CD14-positive monocyte (primary cell): ENCODE measurements at regions not wholly inside any gene's neighbourhood (a gene's known extent, or its start where the extent isn't known, plus 50 kb on each side); places are given as distances from the start of the nearest gene placed in this dataset.
A peak's percentile ranks its signal among the peaks of the same experiment; 100 is the strongest.

Experiments
- DNase-seq, 3 donors: peaks; one replicate each; pipeline ENCODE4 v3.0.0-alpha.2; 2011 to 2022
- H2AFZ ChIP-seq: 2 replicates; pipeline ENCODE4 v1.6.0; 2012; ENCODE audit warnings: mild to moderate bottlenecking, low read depth, low read length, inconsistent platforms; ENCODE audit not compliant: insufficient read depth, poor library complexity, severe bottlenecking
- H3K27ac ChIP-seq, 2 donors: 1 replicate in 1 of 2; 2 replicates in 1 of 2; pipeline ENCODE4 v1.5.1; 2012 to 2013; ENCODE audit warnings: low read length in 2 of 2, control low read depth in 1 of 2, inconsistent platforms in 1 of 2, low read depth in 1 of 2, mild to moderate bottlenecking in 1 of 2
- H3K27me3 ChIP-seq, 2 donors: one replicate each; pipeline versions ENCODE4 v1.6.0 to v1.6.1; 2011 to 2013; ENCODE audit warnings: low read length in 2 of 2; ENCODE audit not compliant: control insufficient read depth in 2 of 2, insufficient read depth in 2 of 2
- H3K36me3 ChIP-seq, 2 donors: replicated peaks in 1 of 2; 1 replicate in 1 of 2; 2 replicates in 1 of 2; pipeline versions ENCODE4 v1.5.1 to v1.6.1; 2012 to 2013; ENCODE audit warnings: low read length in 2 of 2, control low read depth in 1 of 2, inconsistent platforms in 1 of 2, mild to moderate bottlenecking in 1 of 2; ENCODE audit not compliant: insufficient read depth in 2 of 2, control insufficient read depth in 1 of 2
- H3K4me1 ChIP-seq, 2 donors: 1 replicate in 1 of 2; 2 replicates in 1 of 2; pipeline versions ENCODE4 v1.5.1 to v1.6.1; 2012 to 2013; ENCODE audit warnings: low read length in 2 of 2, control low read depth in 1 of 2, inconsistent platforms in 1 of 2, mild to moderate bottlenecking in 1 of 2, moderate library complexity in 1 of 2; ENCODE audit not compliant: insufficient read depth in 2 of 2, control insufficient read depth in 1 of 2
- H3K4me2 ChIP-seq: replicated peaks from 2 replicates; pipeline ENCODE3; 2012; ENCODE audit warnings: low read length, moderate library complexity, mild to moderate bottlenecking; ENCODE audit not compliant: poor library complexity, severe bottlenecking; ENCODE audit errors: extremely low read depth
- H3K4me3 ChIP-seq, 3 experiments: fragments of 200-600 bp in 1 of 3; sonication (generic) in 1 of 3; replicated peaks in 1 of 3; 1 replicate in 2 of 3; 2 replicates in 1 of 3; pipeline ENCODE4 v1.5.1; 2011 to 2013; ENCODE audit warnings: low read length in 3 of 3, mild to moderate bottlenecking in 3 of 3, control low read depth in 2 of 3, low read depth in 2 of 3, inconsistent platforms in 1 of 3, moderate library complexity in 1 of 3
- H3K79me2 ChIP-seq: 2 replicates; pipeline ENCODE4 v1.6.0; 2012; ENCODE audit warnings: mild to moderate bottlenecking, control low read depth, inconsistent platforms, low read length, moderate library complexity; ENCODE audit not compliant: insufficient read depth
- H3K9ac ChIP-seq: 2 replicates; pipeline ENCODE4 v1.6.0; 2017; ENCODE audit warnings: low read length, mild to moderate bottlenecking; ENCODE audit not compliant: insufficient read depth, poor library complexity, severe bottlenecking
- H3K9me3 ChIP-seq, 2 donors: replicated peaks in 1 of 2; 1 replicate in 1 of 2; 2 replicates in 1 of 2; pipeline versions ENCODE4 v1.5.1 to v1.6.1; 2012 to 2013; ENCODE audit warnings: low read length in 2 of 2, control low read depth in 1 of 2; ENCODE audit not compliant: control insufficient read depth in 1 of 2, insufficient read depth in 1 of 2
- H4K20me1 ChIP-seq: 2 replicates; pipeline ENCODE4 v1.6.0; 2012; ENCODE audit warnings: mild to moderate bottlenecking, low read length, control low read depth, moderate library complexity; ENCODE audit not compliant: insufficient read depth
- H3K27ac Mint-ChIP-seq, 7 donors: one replicate each; pipeline ENCODE4 v1.8.0; 2020; ENCODE audit warnings: mild to moderate bottlenecking in 7 of 7, mixed read lengths in 7 of 7, moderate library complexity in 6 of 7, inconsistent platforms in 2 of 7
- H3K27me3 Mint-ChIP-seq, 3 donors: one replicate each; pipeline ENCODE4 v1.8.0; 2021 to 2022; ENCODE audit warnings: low read depth in 3 of 3, mild to moderate bottlenecking in 3 of 3, mixed read lengths in 3 of 3, moderate library complexity in 3 of 3, inconsistent platforms in 1 of 3
- H3K36me3 Mint-ChIP-seq, 2 donors: one replicate each; pipeline ENCODE4 v1.8.0; 2020; ENCODE audit warnings: mixed read lengths in 2 of 2, inconsistent platforms in 1 of 2, mild to moderate bottlenecking in 1 of 2
- H3K4me1 Mint-ChIP-seq: one replicate; pipeline ENCODE4 v1.8.0; 2020; ENCODE audit warnings: mild to moderate bottlenecking, mixed read lengths
- H3K4me3 Mint-ChIP-seq, 2 donors: one replicate each; pipeline ENCODE4 v1.8.0; 2020; ENCODE audit warnings: mild to moderate bottlenecking in 2 of 2, mixed read lengths in 2 of 2, moderate library complexity in 1 of 2
- H3K9me3 Mint-ChIP-seq, 7 donors: one replicate each; pipeline ENCODE4 v1.8.0; 2020 to 2022; ENCODE audit warnings: mixed read lengths in 7 of 7, mild to moderate bottlenecking in 6 of 7, moderate library complexity in 6 of 7, inconsistent platforms in 2 of 7
- CTCF ChIP-seq: fragments of 200-600 bp; IDR thresholded peaks from one replicate; pipeline ENCODE4 v1.8.0; 2022; ENCODE audit warnings: antibody characterized with exemption, mild to moderate bottlenecking
- WGBS: methylation state at CpG from one replicate; pipeline ENCODE4 v1.1.5; 2013; ENCODE audit warnings: missing lambda C conversion rate; ENCODE audit not compliant: insufficient coverage; 5-methylcytosine and 5-hydroxymethylcytosine counted together
- intact Hi-C, 2 donors: fragments of 100-400 bp; cut with micrococcal nuclease; formaldehyde crosslinking; loops; one replicate each; pipeline versions ENCODE4 v1.15.0 to v1.15.1; 2023

- DNase-seq, result no peak
- Histone ChIP-seq H3K4me2 (no peak overlapping the region), H3K9me3 (no peaks in the 10 kb centered on the region), H3K27me3 (peaks cover 2 to 19% of the 10 kb centered on the region in 2 donors), H3K79me2 (no peaks in the 10 kb centered on the region), H3K4me3 (no peak overlapping the region), H3K27ac (no peak overlapping the region), H2AFZ (no peak overlapping the region), H4K20me1 (no peaks in the 10 kb centered on the region), H3K9ac (no peak overlapping the region), H3K36me3 (no peaks in the 10 kb centered on the region), H3K4me1 (no peaks in the 10 kb centered on the region)
- no peak for TF ChIP-seq CTCF
- H3K27ac Mint-ChIP-seq, result peak overlapping the region in 2 of 7 donors; percentile 2 to 26
- intact Hi-C loops, result no loop called here
- peak overlapping the region in 1 of 2 donors; percentile 32 for H3K4me3 Mint-ChIP-seq
- peaks cover 25 to 34% (median 26%) of the 10 kb centered on the region in 3 donors for H3K27me3 Mint-ChIP-seq
- peaks cover 7% of the 10 kb centered on the region for H3K4me1 Mint-ChIP-seq
- H3K9me3 Mint-ChIP-seq, result peaks cover 0 to 7% (median 0%) of the 10 kb centered on the region in 7 donors
- no peaks in the 10 kb centered on the region for H3K36me3 Mint-ChIP-seq
- WGBS, result 15% methylated on average over 7 of the region's 12 CpGs
Measured at GRCh38 chr22:27416511-27417420, 384.8 kb downstream of the MN1 start.

GRCh38 chr22:27417421-27417814 lies 384.1 kb downstream of the MN1 start:
- H3K27me3 Mint-ChIP-seq, result peaks cover 25 to 40% (median 26%) of the 10 kb centered on the region in 3 donors
- 100% methylated on average over 2 of the region's 5 CpGs for WGBS
- no peaks in the 10 kb centered on the region for H3K4me1 ChIP-seq
- peaks cover 2 to 19% of the 10 kb centered on the region in 2 donors for H3K27me3 ChIP-seq
- H2AFZ ChIP-seq, result no peak overlapping the region
- H3K9me3 ChIP-seq, result no peaks in the 10 kb centered on the region
- intact Hi-C loops, result no loop called here
- H3K9ac ChIP-seq, result no peak overlapping the region
- H3K79me2 ChIP-seq, result no peaks in the 10 kb centered on the region
- H3K27ac Mint-ChIP-seq, result no peak overlapping the region
- H3K36me3 Mint-ChIP-seq, result no peaks in the 10 kb centered on the region
- H3K27ac ChIP-seq, result no peak overlapping the region
- H3K4me2 ChIP-seq, result no peak overlapping the region
- H3K4me3 ChIP-seq, result no peak overlapping the region
- H4K20me1 ChIP-seq, result no peaks in the 10 kb centered on the region
- no peak for TF ChIP-seq CTCF
- no peak for DNase-seq
- H3K9me3 Mint-ChIP-seq, result peaks cover 0 to 7% (median 0%) of the 10 kb centered on the region in 7 donors
- H3K4me1 Mint-ChIP-seq, result peaks cover 7% of the 10 kb centered on the region
- no peaks in the 10 kb centered on the region for H3K36me3 ChIP-seq
- no peak overlapping the region for H3K4me3 Mint-ChIP-seq
